Liver (tissue), 8 donors: ENCODE measurements at regions not wholly inside any gene's neighbourhood (a gene's known extent, or its start where the extent isn't known, plus 50 kb on each side); places are given as distances from the start of the nearest gene placed in this dataset.
"Not testable (repeated sequence)": the region's sequence is repeated elsewhere in the genome, so short reads cannot be mapped to it uniquely, and the experiment has no call there.

Experiments
- DNase-seq: peaks from one replicate; pipeline ENCODE4 v3.0.0-alpha.2; 2017; ENCODE audit warnings: low spot score
- H3K27ac ChIP-seq, 2 donors: one replicate each; pipeline ENCODE4 v1.7.0; 2013; ENCODE audit warnings: inconsistent platforms in 2 of 2, low read length in 2 of 2, control low read depth in 1 of 2, low read depth in 1 of 2, mild to moderate bottlenecking in 1 of 2
- H3K27me3 ChIP-seq, 4 donors: one replicate each; pipeline versions ENCODE4 v1.6.1 to v1.7.0; 2013; ENCODE audit warnings: low read length in 3 of 4, inconsistent platforms in 1 of 4, mild to moderate bottlenecking in 1 of 4, moderate library complexity in 1 of 4; ENCODE audit not compliant: control insufficient read depth in 4 of 4, insufficient read depth in 4 of 4
- H3K36me3 ChIP-seq, 4 donors: one replicate each; pipeline versions ENCODE4 v1.6.1 to v1.7.0; 2013; ENCODE audit warnings: low read length in 3 of 4, mild to moderate bottlenecking in 3 of 4, low read depth in 1 of 4, moderate library complexity in 1 of 4; ENCODE audit not compliant: control insufficient read depth in 4 of 4, insufficient read depth in 3 of 4
- H3K4me1 ChIP-seq, 4 donors: one replicate each; pipeline versions ENCODE4 v1.6.1 to v1.7.0; 2013; ENCODE audit warnings: low read length in 3 of 4, mild to moderate bottlenecking in 3 of 4, moderate library complexity in 1 of 4; ENCODE audit not compliant: control insufficient read depth in 4 of 4, insufficient read depth in 4 of 4
- H3K4me3 ChIP-seq, 3 donors: one replicate each; pipeline versions ENCODE4 v1.6.1 to v1.7.0; 2013; ENCODE audit warnings: low read length in 3 of 3, control low read depth in 1 of 3, low read depth in 1 of 3, mild to moderate bottlenecking in 1 of 3
- H3K9ac ChIP-seq, 2 donors: one replicate each; pipeline ENCODE4 v1.7.0; 2013; ENCODE audit warnings: low read length in 2 of 2, mild to moderate bottlenecking in 2 of 2, moderate library complexity in 2 of 2, control low read depth in 1 of 2, low read depth in 1 of 2
- H3K9me3 ChIP-seq, 4 donors: one replicate each; pipeline versions ENCODE4 v1.6.1 to v1.7.0; 2013; ENCODE audit warnings: low read length in 3 of 4; ENCODE audit not compliant: control insufficient read depth in 4 of 4
- EGR1 ChIP-seq, 2 donors: IDR thresholded peaks; 2 replicates each; pipeline ENCODE4 v1.6.1; 2016 to 2018; ENCODE audit warnings: antibody characterized with exemption in 2 of 2, low read depth in 2 of 2
- FOXA2 ChIP-seq: IDR thresholded peaks from 2 replicates; pipeline ENCODE4 v1.6.1; 2016; ENCODE audit warnings: antibody characterized with exemption
- HNF4G ChIP-seq: IDR thresholded peaks from 2 replicates; pipeline ENCODE4 v1.6.1; 2016; ENCODE audit warnings: antibody characterized with exemption
- RAD21 ChIP-seq, 2 donors: IDR thresholded peaks; 2 replicates each; pipeline ENCODE4 v1.6.1; 2016; ENCODE audit warnings: antibody characterized with exemption in 2 of 2, mild to moderate bottlenecking in 2 of 2
- RXRA ChIP-seq, 2 donors: IDR thresholded peaks; 2 replicates each; pipeline ENCODE4 v1.6.1; 2017 to 2018; ENCODE audit warnings: antibody characterized with exemption in 2 of 2, mild to moderate bottlenecking in 1 of 2
- SP1 ChIP-seq: IDR thresholded peaks from 2 replicates; pipeline ENCODE4 v1.6.1; 2018; ENCODE audit warnings: antibody characterized with exemption, mild to moderate bottlenecking
- YY1 ChIP-seq: IDR thresholded peaks from 2 replicates; pipeline ENCODE4 v1.6.1; 2016; ENCODE audit warnings: antibody characterized with exemption, mild to moderate bottlenecking
- WGBS: extraction: QIAGEN DNeasy Blood & Tissue Kit; methylation state at CpG from one replicate; pipeline ENCODE4 v1.1.7; 2013; 5-methylcytosine and 5-hydroxymethylcytosine counted together
- TF ChIP-seq, protein P1 (sequence below): IDR thresholded peaks from 2 replicates; pipeline ENCODE4 v1.6.1; 2016; ENCODE audit warnings: antibody characterized with exemption
- TF ChIP-seq, protein P2 (sequence below): IDR thresholded peaks from 2 replicates; pipeline ENCODE4 v1.6.1; 2016; ENCODE audit warnings: antibody characterized with exemption
- TF ChIP-seq, protein P3 (sequence below): fragments of 150-350 bp; IDR thresholded peaks from 2 replicates; pipeline ENCODE4 v1.5.1; 2017; ENCODE audit warnings: improper control_type of control experiment, low read depth, low read length; ENCODE audit not compliant: missing input control
- donor health status: healthy.
- donor health status: healthy.
- donor health status: healthy.
- donor health status: healthy.
- donor health status: healthy.

DNA sequence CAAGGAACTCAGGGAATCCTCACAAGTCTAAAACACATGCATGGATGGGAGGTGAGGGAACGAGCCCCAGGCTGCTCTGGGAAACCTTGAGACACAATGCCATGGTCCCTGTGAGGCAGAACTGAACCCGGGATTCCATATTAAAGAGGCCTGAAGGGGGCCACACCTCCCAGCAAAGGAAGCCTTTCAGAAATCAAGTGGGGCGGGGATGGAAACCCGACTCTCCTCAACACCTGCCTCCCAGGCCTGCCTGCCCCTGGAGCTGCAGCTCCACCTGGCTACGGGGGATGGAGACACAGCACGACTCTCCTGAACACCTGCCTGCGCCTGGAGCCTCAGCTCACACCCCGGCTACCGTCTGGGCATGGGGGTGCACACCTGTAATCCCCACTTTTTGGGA, 77.8 kb upstream of the LPCAT1 start:
- H3K9me3 ChIP-seq, H3K27ac ChIP-seq, H3K9ac ChIP-seq, H3K4me1 ChIP-seq, H3K27me3 ChIP-seq, H3K36me3 ChIP-seq, DNase-seq, H3K4me3 ChIP-seq: not testable (repeated sequence)
- WGBS = 75% methylated on average over 8 of the region's 9 CpGs
- TF ChIP-seq RAD21 (IDR thresholded peaks at IDR 0.05) = peak in 1 of 2 donors; percentile 41

DNA sequence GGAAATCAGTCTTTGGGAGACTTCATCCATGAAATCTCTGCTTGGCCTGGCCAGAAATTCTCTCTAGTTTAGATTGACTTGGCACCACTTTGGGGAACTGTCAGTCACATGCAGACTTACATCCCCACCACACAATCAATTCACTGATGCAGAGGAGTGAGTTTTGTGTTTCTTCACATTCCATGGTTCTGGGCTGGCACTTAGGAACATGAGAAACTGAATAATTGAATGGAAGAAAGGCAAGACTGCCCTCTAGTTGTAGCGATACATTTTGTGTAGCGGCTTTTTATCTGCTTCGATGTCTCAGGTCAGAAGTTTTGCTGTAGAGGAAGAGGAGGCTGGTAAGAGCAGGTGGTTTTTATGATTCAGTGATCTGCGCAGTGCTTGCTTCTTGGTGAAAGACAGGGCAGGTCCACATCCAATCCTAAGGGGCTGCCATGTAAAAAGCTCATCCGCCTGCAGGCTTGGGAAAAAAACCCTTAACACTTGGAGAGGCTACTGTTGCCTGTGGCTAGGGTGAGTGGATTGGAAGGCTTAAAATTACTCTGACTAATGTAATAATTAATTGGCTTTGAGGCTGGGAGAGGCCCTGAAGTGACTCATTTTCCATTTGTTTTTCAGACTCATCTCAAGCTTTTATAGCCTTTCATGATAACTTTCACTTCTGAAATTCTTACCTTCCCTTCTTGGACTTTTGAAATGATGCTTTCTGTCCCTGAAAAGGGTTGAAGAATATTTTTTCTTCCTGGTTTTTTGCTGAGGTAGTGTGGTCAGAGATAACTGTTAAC, 75.4 kb upstream of the LPCAT1 start:
- TF ChIP-seq RAD21 (IDR thresholded peaks at IDR 0.05) = peak in 1 of 2 donors; percentile 60
- WGBS = 84% methylated on average over 5 of the region's 5 CpGs
- not testable (repeated sequence) for DNase-seq

DNA sequence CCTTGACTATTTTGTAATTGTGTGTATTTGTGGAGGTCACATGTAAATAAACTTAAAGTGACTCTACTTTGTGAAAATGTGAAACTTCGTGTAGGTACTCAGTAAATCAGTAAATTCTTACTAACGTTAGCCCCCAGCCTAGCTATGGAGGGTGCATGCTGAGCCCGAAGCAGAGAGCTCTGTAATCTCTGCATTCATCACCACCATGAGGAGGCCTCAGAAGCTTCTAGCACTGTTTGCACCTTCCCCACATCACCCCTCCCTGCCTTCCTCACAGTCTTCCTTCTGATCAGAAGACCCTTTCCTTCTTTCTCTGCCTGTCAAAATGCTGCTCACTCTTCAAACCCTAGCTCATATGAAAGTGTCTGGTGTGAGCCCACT, 73.3 kb upstream of the LPCAT1 start:
- DNase-seq, H3K9ac ChIP-seq, H3K27ac ChIP-seq, H3K36me3 ChIP-seq, H3K27me3 ChIP-seq, H3K4me3 ChIP-seq, H3K4me1 ChIP-seq, H3K9me3 ChIP-seq: not testable (repeated sequence)
- 75% methylated on average over 3 of the region's 3 CpGs for WGBS

More for the DNA sequence above, 75.4 kb upstream of the LPCAT1 start:
- H3K27ac ChIP-seq, H3K27me3 ChIP-seq, H3K9ac ChIP-seq, H3K36me3 ChIP-seq, H3K9me3 ChIP-seq, H3K4me3 ChIP-seq, H3K4me1 ChIP-seq: not testable (repeated sequence)

DNA sequence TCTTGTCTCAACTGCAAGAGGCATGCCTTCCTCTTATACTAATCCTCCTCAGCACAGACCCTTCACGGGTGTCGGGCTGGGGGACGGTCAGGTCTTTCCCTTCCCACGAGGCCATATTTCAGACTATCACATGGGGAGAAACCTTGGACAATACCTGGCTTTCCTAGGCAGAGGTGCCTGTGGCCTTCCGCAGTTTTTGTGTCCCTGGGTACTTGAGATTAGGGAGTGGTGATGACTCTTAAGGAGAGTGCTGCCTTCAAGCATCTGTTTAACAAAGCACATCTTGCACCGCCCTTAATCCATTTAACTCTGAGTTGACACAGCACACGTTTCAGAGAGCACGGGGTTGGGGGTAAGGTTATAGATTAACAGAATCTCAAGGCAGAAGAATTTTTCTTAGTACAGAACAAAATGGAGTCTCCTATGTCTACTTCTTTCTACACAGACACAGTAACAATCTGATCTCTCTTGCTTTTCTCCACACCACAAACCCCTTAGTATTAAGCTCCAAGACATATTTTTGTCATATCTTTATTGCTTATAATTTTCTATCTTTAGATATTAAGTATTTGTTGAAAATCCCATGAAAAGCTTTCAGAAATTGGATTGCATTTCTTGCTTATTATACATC, 72.8 kb upstream of the LPCAT1 start:
- H3K27ac ChIP-seq, H3K9me3 ChIP-seq, H3K36me3 ChIP-seq, DNase-seq, H3K27me3 ChIP-seq, H3K4me3 ChIP-seq, H3K4me1 ChIP-seq, H3K9ac ChIP-seq: not testable (repeated sequence)
- 80% methylated on average over 7 of the region's 8 CpGs for WGBS

DNA sequence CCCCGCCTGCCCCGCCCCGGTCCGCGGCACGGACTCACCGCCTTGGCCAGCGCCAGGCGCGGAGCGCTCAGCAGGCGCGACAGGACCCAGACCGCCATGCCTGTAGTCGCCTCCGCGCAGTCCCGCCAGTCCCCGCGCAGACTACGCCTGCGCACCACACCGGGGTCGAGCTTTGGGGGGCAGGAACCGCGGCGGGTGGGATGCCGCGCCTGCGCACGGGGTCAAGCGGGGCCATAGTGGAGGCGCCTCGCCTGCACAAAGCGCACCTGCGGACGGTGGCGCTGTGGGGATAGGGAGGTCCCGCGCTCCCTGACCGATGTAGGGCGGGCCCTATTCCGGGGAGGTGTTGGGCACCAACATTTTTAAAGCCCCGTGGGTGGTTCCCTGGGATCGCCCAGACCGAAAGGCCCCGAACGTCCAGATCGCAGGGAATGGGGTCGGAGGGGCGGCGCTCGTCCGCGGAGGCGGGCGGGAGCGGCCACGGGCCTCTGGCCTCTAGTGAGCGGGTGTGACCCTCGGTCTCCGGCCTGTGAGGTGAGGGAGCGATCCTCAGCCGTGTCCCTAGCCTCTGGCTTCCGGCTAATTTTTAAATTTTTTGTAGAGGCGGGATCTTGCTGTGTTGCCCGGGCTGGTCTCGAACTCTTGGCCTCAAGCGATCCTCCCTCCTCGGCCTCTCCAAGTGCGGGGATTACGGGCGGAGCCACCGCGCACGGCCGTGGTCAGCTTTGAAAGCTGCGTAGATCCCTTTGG, 70.8 kb upstream of the LPCAT1 start:
- peak; percentile 78 for DNase-seq
- H3K4me3 ChIP-seq = peak overlapping the region in 2 of 3 donors; percentile 41 to 54
- peaks cover 0 to 3% (median under 1%) of the 10 kb centered on the region in 4 donors for H3K36me3 ChIP-seq
- H3K9me3 ChIP-seq = no peaks in the 10 kb centered on the region
- no peak overlapping the region for H3K27ac ChIP-seq
- peaks cover 0 to 6% (median 2%) of the 10 kb centered on the region in 4 donors for H3K4me1 ChIP-seq
- no peaks in the 10 kb centered on the region for H3K27me3 ChIP-seq
- no peak overlapping the region for H3K9ac ChIP-seq
- WGBS = 18% methylated on average over 78 of the region's 78 CpGs
- TF ChIP-seq EGR1 (IDR thresholded peaks at IDR 0.05; ENCODE audit: low read depth in 2 of 2) = no peak
- TF ChIP-seq, protein P1, sequence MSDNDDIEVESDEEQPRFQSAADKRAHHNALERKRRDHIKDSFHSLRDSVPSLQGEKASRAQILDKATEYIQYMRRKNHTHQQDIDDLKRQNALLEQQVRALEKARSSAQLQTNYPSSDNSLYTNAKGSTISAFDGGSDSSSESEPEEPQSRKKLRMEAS = no peak
- TF ChIP-seq SP1 = no peak
- TF ChIP-seq, protein P2, sequence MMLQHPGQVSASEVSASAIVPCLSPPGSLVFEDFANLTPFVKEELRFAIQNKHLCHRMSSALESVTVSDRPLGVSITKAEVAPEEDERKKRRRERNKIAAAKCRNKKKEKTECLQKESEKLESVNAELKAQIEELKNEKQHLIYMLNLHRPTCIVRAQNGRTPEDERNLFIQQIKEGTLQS = no peak
- peak; percentile 32 for TF ChIP-seq YY1
- TF ChIP-seq, protein P3, sequence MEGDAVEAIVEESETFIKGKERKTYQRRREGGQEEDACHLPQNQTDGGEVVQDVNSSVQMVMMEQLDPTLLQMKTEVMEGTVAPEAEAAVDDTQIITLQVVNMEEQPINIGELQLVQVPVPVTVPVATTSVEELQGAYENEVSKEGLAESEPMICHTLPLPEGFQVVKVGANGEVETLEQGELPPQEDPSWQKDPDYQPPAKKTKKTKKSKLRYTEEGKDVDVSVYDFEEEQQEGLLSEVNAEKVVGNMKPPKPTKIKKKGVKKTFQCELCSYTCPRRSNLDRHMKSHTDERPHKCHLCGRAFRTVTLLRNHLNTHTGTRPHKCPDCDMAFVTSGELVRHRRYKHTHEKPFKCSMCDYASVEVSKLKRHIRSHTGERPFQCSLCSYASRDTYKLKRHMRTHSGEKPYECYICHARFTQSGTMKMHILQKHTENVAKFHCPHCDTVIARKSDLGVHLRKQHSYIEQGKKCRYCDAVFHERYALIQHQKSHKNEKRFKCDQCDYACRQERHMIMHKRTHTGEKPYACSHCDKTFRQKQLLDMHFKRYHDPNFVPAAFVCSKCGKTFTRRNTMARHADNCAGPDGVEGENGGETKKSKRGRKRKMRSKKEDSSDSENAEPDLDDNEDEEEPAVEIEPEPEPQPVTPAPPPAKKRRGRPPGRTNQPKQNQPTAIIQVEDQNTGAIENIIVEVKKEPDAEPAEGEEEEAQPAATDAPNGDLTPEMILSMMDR = peak; percentile 30
- TF ChIP-seq HNF4G = no peak
- no peak for TF ChIP-seq FOXA2
- TF ChIP-seq RXRA (IDR thresholded peaks at IDR 0.05) = peak in 1 of 2 donors; percentile 42
- TF ChIP-seq RAD21 (IDR thresholded peaks at IDR 0.05) = peak; percentile 43 to 45
